Natural killer cell (primary cell): ENCODE measurements at regions not wholly inside any gene's neighbourhood (a gene's known extent, or its start where the extent isn't known, plus 50 kb on each side); places are given as distances from the start of the nearest gene placed in this dataset.

ENCODE experiments used
- ATAC-seq, 3 donors: fragments of 150-1000 bp in 2 of 3; fragments of 200-7000 bp in 1 of 3; cut with Tn5 transposase; 1 replicate in 1 of 3; 2 replicates in 2 of 3; pipeline ENCODE4 v1.10.0; 2021; ENCODE audit warnings: mild to moderate bottlenecking in 2 of 3, moderate library complexity in 2 of 3
- DNase-seq, 2 donors: peaks; one replicate each; pipeline versions ENCODE4 v3.0.0 to v3.0.0-alpha.2; 2013 to 2021; ENCODE audit warnings: mixed read lengths in 1 of 2
- H3K27ac ChIP-seq: one replicate; pipeline ENCODE4 v1.5.1; 2013; ENCODE audit warnings: mild to moderate bottlenecking, low read length
- H3K27me3 ChIP-seq: one replicate; pipeline ENCODE4 v1.6.1; 2013; ENCODE audit warnings: low read length; ENCODE audit not compliant: control insufficient read depth, insufficient read depth
- H3K36me3 ChIP-seq: one replicate; pipeline ENCODE4 v1.6.1; 2013; ENCODE audit warnings: low read length; ENCODE audit not compliant: control insufficient read depth, insufficient read depth
- H3K4me1 ChIP-seq: one replicate; pipeline ENCODE4 v1.6.1; 2013; ENCODE audit warnings: low read length; ENCODE audit not compliant: control insufficient read depth, insufficient read depth
- H3K4me3 ChIP-seq: one replicate; pipeline ENCODE4 v1.5.1; 2013; ENCODE audit warnings: low read length
- H3K9me3 ChIP-seq: one replicate; pipeline ENCODE4 v1.6.1; 2013; ENCODE audit warnings: low read length; ENCODE audit not compliant: control insufficient read depth, insufficient read depth
- H3K27ac Mint-ChIP-seq, 2 donors: one replicate each; pipeline ENCODE4 v1.8.0; 2022; ENCODE audit warnings: mild to moderate bottlenecking in 2 of 2, mixed read lengths in 2 of 2, moderate library complexity in 1 of 2
- H3K27me3 Mint-ChIP-seq, 2 donors: one replicate each; pipeline ENCODE4 v1.8.0; 2022; ENCODE audit warnings: low read depth in 2 of 2, mixed read lengths in 2 of 2
- H3K36me3 Mint-ChIP-seq: one replicate; pipeline ENCODE4 v1.8.0; 2022; ENCODE audit warnings: mixed read lengths
- H3K4me1 Mint-ChIP-seq, 2 donors: one replicate each; pipeline ENCODE4 v1.8.0; 2022; ENCODE audit warnings: mixed read lengths in 2 of 2
- H3K4me3 Mint-ChIP-seq: one replicate; pipeline ENCODE4 v1.8.0; 2022; ENCODE audit warnings: mild to moderate bottlenecking, moderate library complexity, mixed read lengths
- H3K9me3 Mint-ChIP-seq, 2 donors: one replicate each; pipeline ENCODE4 v1.8.0; 2022; ENCODE audit warnings: mixed read lengths in 2 of 2
- CTCF ChIP-seq: fragments of 200-600 bp; IDR thresholded peaks from one replicate; pipeline ENCODE4 v1.8.0; 2022; ENCODE audit warnings: antibody characterized with exemption
- WGBS: methylation state at CpG from one replicate; pipeline ENCODE4 v1.1.7; 2013; ENCODE audit warnings: missing lambda C conversion rate; ENCODE audit not compliant: insufficient coverage; 5-methylcytosine and 5-hydroxymethylcytosine counted together
- intact Hi-C: fragments of 100-400 bp; cut with micrococcal nuclease; formaldehyde crosslinking; loops from one replicate; pipeline ENCODE4 v1.14.2; 2022

GRCh38 chr18:1296237-1296636, 391.6 kb downstream of the ADCYAP1 start:
- no peak for TF ChIP-seq CTCF
- H3K27me3 ChIP-seq: no peaks in the 10 kb centered on the region
- Mint-ChIP-seq H3K4me3 (no peak overlapping the region), H3K27me3 (no peaks in the 10 kb centered on the region), H3K27ac (no peak overlapping the region), H3K36me3 (no peaks in the 10 kb centered on the region), H3K9me3 (peaks cover 14 to 18% of the 10 kb centered on the region in 2 donors), H3K4me1 (no peaks in the 10 kb centered on the region)
- H3K9me3 ChIP-seq: no peaks in the 10 kb centered on the region
- no peak overlapping the region for H3K4me3 ChIP-seq
- WGBS: 80% methylated on average over 6 of the region's 6 CpGs
- H3K27ac ChIP-seq: no peak overlapping the region
- H3K4me1 ChIP-seq: no peaks in the 10 kb centered on the region
- DNase-seq (no peak), ATAC-seq (no peak)
- intact Hi-C loops: no loop called here
- H3K36me3 ChIP-seq: no peaks in the 10 kb centered on the region

- no peaks in the 10 kb centered on the region for H3K36me3 Mint-ChIP-seq
- no peaks in the 10 kb centered on the region for H3K4me1 ChIP-seq
- no peaks in the 10 kb centered on the region for H3K27me3 ChIP-seq
- H3K36me3 ChIP-seq: no peaks in the 10 kb centered on the region
- H3K27ac Mint-ChIP-seq: no peak overlapping the region
- no peak overlapping the region for H3K27ac ChIP-seq
- H3K9me3 ChIP-seq: no peaks in the 10 kb centered on the region
- H3K4me3 Mint-ChIP-seq: no peak overlapping the region
- intact Hi-C loops: no loop called here
- ATAC-seq (no peak), DNase-seq (no peak)
- TF ChIP-seq CTCF: no peak
- no peaks in the 10 kb centered on the region for H3K27me3 Mint-ChIP-seq
- H3K4me3 ChIP-seq: no peak overlapping the region
- peaks cover 8 to 16% of the 10 kb centered on the region in 2 donors for H3K9me3 Mint-ChIP-seq
- H3K4me1 Mint-ChIP-seq: no peaks in the 10 kb centered on the region
Observed at GRCh38 chr18:1302861-1303260, 398.2 kb downstream of the ADCYAP1 start.

- Mint-ChIP-seq H3K36me3 (no peaks in the 10 kb centered on the region), H3K9me3 (peaks cover 12 to 15% of the 10 kb centered on the region in 2 donors), H3K27ac (no peak overlapping the region), H3K4me1 (no peaks in the 10 kb centered on the region), H3K4me3 (no peak overlapping the region), H3K27me3 (no peaks in the 10 kb centered on the region)
- DNase-seq (no peak), ATAC-seq (no peak)
- H3K4me1 ChIP-seq: no peaks in the 10 kb centered on the region
- no peak for TF ChIP-seq CTCF
- intact Hi-C loops: no loop called here
- 66% methylated on average over 4 of the region's 4 CpGs for WGBS
- no peaks in the 10 kb centered on the region for H3K27me3 ChIP-seq
- no peaks in the 10 kb centered on the region for H3K36me3 ChIP-seq
- H3K9me3 ChIP-seq: no peaks in the 10 kb centered on the region
- H3K4me3 ChIP-seq: no peak overlapping the region
- H3K27ac ChIP-seq: no peak overlapping the region
Observed at GRCh38 chr18:1304392-1304992, 399.8 kb downstream of the ADCYAP1 start.

GRCh38 chr18:1306641-1307040, 402.0 kb downstream of the ADCYAP1 start:
- Histone ChIP-seq H3K9me3 (no peaks in the 10 kb centered on the region), H3K4me1 (no peaks in the 10 kb centered on the region), H3K27me3 (no peaks in the 10 kb centered on the region), H3K27ac (no peak overlapping the region), H3K4me3 (no peak overlapping the region), H3K36me3 (no peaks in the 10 kb centered on the region)
- intact Hi-C loops: no loop called here
- no peak for TF ChIP-seq CTCF
- no peak overlapping the region for H3K4me3 Mint-ChIP-seq
- no peaks in the 10 kb centered on the region for H3K4me1 Mint-ChIP-seq
- no peaks in the 10 kb centered on the region for H3K27me3 Mint-ChIP-seq
- 83% methylated on average over 2 of the region's 2 CpGs for WGBS
- ATAC-seq (no peak), DNase-seq (no peak)
- no peaks in the 10 kb centered on the region for H3K36me3 Mint-ChIP-seq
- peaks cover 8 to 11% of the 10 kb centered on the region in 2 donors for H3K9me3 Mint-ChIP-seq
- no peak overlapping the region for H3K27ac Mint-ChIP-seq
